ENCODE measurements at regions not wholly inside any gene's neighbourhood (a gene's known extent, or its start where the extent isn't known, plus 50 kb on each side); places are given as distances from the start of the nearest gene placed in this dataset.
"Not testable (repeated sequence)": the region's sequence is repeated elsewhere in the genome, so short reads cannot be mapped to it uniquely, and the experiment has no call there.

DNA sequence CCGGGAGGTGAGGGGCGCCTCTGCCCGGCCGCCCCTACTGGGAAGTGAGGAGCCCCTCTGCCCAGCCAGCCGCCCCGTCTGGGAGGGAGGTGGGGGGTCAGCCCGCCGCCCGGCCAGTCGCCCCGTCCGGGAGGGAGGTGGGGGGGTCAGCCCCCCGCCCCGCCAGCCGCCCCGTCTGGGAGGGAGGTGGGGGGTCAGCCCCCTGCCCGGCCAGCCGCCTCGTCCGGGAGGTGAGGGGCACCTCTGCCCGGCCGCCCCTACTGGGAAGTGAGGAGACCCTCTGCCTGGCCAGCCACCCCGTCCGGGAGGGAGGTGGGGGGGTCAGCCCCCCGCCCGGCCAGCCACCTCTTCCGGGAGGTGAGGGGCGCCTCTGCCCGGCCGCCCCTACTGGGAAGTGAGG is 528.3 kb downstream of the ZEB2 start:
- DNase-seq, result not testable (repeated sequence)

DNA sequence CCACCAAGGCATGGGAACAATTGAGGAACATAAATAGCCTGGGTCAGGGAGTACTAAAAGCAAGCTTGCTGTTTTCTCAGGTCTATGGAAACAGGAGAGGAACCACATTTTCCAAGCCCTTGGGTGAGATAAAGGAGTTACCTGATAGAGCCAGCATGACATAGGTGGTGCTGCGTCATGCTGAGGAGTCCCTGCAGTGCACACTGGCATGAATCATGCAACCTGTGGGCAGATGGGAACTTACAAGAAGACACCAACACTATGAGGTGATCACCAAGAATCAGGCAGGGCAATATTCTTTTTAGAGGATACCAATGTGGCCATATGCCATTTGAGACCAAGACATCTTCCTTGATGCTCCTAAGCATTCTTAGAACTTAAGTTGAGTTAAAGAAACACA is 531.8 kb downstream of the ZEB2 start:
- no peak for DNase-seq

DNA sequence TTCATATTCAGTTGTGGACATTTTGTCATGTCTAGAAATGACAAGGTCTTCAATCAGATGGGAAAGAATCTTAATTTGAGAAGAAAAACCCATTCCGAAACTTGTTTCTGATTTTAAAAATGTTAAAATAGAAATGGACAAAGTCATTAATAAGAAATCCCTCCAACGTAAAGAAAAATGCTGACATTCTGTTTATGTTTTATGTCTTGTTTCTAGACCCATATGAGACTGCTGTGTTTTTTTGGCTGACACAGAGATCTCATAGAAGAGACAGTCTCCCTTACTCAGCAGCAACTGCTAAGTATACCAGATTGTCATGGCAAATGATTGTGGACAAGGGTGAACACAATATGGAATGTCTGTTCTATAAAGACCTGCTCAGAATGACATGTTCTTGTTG is 538.5 kb downstream of the ZEB2 start:
- no peak for DNase-seq

DNA sequence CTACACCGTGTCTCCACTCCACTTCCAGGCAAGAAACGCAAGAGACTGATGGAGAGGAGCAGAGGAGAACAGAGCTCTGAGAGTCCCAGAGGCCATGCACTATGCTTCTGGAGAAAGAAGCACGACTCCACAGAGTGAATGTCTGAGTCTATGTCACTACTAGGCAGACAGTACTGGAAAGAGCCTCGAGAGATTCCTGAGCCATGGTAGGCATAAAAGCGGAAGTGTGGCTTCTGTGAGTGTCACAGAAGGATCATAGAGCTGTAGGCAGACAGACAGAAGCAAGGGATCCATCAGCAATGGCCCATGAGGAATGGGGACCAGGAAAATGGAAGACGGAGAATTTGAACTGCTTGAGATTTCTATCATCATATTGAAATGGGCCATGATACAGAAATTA is 542.6 kb downstream of the ZEB2 start:
- DNase-seq, result no peak

DNA sequence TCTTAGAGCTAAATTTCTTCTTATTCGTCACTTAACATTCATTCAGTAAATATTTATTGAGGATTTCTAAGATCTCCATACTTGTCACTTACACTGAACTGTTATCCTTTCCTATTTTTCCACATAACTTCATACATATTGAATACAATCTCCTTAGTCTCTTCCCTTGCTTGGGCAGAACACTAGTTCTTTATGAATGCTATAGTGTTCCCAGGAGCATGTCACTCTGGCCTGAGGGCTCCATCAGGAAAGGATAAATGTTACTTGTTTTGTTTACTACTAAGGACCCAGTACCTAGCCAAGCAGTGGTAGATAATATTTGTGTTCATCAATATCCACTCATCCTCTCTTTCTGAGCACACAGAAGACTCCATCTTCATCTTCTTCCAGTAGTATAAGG is 544.7 kb downstream of the ZEB2 start:
- DNase-seq, result no peak

DNA sequence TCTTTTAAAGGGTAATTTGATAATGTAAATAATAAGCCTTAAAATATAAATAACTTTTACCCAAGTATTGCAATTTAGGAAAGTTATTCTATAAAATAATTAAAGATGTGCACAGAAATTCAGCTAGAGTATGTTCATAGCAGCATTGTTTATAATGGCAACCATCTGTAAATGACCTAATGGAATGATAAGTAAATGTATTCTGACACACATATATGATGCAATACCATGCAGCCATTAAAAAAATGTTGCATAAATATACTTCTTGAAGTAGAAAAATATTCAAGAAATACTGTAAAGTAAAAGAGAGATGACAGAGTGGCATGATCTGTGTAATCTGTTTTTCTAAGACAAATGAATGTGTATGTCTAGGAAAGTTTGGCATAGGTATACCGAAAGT is 545.7 kb downstream of the ZEB2 start:
- DNase-seq, result no peak

DNA sequence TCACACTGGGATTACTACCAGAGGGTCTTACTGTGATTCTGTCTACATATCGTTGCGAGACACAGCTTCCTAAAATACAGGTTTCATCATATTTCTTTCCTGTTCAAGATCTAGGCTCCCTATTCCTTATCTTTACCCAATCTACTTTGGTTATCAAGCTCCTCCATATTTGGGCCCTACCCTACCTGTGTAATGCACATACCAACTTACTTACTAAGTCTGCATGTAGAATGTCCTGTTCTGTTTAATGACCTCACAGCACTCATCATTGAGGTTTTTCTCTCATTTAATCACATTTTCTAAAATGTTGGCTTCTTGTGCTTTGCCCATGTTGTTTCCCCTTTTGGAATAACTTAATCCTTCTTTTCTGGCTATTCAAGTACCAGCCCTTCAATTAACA is 551.1 kb downstream of the ZEB2 start:
- no peak for DNase-seq

DNA sequence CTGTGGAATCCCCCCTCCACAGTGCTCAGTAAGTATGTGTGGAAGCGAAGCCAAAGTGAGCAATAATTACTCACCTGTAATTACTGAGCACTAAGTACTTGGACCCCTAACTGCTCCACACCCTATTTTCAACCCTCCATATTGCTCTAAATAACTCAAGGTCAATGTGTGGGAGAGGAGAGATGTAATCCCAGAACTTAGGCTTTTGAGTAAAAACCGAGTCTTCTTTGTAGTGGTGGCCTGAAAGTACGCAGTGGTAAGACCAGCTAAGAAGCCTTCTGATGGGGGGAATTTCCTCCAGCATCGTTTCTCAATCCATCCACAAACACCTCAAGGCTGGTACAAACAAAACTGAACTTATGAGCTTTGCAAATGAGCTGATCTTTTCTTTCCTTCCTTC is 551.6 kb downstream of the ZEB2 start:
- DNase-seq, result no peak

DNA sequence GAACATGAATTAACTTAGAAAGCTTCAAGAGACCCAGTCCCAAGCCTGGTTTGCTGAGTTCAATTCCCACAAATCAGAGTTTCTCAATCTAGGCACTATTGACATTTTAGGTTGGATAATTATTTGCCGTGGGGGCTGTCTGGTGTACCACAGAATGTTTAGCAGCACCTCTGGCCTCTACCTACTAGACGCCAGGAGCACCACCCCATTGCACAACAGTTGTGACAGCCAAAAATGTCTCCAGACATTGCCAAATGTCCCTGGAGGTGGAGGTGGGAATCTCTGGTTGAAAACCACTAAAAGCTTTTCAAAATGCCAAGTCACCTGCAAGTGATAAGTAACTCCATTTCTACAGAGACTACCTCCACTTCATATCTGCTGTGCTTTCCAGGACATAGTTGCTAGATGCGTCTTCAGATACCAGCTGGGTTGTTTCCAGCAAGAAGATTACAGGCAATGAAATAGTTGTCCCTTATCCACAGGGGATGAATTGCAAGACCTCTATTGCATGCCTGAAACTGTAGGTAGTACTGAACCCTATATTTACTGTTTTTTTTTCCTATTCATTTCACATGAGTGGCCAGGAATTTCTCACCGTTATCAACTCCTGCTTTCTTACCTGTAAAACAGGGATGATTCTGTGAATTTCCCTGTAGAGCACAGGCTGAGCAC is 554.3 kb downstream of the ZEB2 start:
- DNase-seq, result no peak

DNA sequence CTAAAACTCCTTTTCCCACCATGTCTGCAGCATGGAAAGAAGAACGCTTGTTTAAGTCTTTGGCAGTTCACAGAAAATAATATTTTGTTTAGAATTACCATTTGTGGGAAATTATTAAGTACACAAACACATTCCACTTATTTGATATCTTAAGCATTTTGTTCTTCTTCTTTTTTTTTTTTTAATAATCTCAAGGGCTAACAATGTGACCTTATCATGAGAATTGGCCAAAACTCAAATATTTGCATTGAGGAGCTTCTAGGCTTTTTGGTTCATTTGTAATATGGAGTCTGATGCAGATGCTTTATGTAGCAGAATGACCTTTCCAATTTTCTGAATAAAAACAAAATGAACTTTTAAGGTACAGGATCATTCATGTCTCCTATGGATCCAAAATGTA is 555.0 kb downstream of the ZEB2 start:
- no peak for DNase-seq

DNA sequence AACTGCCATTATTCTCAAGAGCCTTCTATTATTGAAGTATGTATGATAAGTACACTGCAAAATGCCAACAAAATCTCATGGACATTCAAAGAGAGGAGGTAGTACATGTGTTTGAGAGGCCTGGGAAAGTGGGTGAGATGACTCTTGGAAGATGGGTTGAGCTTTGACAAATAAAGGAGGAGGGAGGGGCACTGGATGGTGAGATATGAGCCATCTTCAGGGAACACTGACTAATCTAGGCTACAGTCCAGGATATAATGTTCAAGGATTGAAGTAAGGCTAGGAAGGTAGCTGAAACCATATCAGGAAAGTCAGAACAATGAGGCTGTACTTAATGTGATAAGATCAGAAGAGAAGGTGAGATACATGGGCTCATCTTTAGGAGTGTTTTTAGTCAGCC is 559.7 kb downstream of the ZEB2 start:
- DNase-seq, result no peak

DNA sequence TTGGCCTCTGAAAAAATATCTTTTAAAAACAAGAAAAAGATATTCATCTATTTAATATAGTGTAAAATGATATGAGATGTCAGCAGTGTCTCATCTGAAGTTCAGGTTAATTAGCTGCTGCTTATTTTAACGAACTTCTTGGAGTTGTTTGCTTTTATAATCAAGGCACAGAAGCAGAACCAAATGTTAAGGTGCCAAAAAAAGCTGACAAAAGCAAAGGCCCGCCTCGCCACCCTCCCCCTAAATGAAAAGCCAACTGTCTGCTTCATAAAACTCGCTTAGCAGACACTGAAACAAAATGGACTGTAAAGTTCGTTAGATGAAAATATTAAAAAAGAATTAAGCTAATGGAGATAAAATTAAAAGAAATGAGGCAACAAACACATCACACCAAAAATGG is 562.6 kb downstream of the ZEB2 start:
- no peak for DNase-seq

DNA sequence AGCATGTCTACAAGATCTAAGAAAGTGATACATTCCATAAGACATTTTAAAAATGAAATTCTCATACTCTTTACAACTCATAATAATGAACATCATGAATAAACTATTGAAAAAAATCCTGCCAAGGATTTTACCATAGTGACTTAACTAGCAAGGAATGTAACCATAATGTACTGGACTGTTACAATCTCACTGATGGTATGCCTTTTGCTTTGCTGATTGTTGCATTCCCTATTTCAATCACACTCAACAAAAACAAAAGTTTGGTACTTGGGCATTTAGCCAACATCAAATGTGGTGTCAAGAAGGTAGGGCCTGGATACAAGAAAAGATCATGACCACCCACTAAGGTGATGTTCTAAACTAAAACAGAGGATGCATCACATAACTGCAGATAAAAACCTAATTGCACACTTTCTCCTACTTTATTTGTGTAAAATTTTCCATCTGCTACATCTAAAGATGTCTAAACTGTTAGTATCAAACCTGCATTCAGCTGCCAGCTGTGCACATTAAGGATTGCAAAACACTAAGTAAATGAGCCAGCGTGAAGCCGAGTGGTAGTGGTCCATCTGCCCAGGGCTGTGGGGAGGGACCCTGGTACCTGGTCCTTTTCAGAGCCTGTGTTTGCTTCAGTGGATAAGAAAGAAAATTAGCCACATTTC is 564.4 kb downstream of the ZEB2 start:
- DNase-seq, result no peak

DNA sequence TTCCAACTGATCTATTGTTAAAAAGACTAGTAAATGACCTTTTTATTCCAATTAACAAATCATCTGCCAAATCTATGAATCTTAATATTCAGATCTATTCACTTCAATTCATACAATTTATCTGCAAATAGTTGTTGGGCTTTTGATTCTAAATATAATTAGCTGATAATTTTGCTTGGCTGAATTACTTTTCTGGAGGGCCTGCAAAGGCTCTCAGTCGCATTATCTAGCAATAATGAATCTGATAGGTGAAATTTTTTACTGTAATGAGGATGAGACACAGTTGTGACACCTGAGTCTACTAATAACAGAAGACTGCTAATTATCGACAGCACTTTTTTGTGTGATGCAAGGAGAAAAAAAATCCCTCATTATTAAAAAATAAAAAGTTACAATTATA is 565.1 kb downstream of the ZEB2 start:
- DNase-seq, result no peak

DNA sequence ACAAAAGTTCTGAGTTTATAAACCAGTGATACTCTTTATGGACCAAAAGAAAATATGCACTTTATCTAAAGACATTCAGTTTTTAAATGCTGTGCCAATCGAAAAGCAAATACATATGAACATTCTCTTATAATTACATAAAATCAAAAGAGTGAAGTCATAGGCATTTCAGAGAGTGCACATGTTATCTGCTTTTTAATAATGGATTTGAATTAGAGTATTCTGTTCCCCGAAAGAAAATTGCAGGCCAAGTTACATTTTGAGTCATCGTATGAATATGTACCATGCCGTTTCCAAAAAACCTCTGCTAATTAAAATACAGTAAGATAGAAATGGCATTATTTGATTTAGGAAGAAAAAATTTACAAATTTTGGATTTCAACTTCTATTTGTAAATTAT is 565.7 kb downstream of the ZEB2 start:
- no peak for DNase-seq

DNA sequence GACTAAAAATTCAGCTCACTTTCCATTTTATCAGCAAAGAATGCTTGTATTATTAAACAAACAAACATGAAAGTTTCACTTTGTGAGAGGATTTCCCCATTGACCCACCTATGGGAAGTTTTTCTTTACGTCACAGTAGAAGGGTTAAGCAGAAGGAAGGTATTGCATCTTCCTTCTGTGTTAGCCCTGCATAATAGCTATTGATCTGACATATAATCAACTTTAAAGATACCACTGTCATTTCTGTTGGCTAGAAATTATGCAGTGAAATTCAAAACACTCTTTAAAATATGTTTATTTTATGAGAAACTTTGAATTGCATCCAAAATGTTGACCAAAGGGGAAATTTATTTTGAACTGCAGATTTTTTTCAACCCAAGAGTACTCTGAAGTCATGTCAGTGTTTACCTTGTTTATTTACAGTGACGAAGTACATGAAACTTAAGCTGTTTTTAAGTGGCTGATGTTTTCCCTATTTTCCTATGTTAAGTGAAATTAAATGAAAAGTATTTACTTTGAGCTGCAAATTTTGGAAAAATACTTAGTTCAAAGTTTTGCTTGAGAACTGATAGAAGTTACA is 566.4 kb downstream of the ZEB2 start:
- no peak for DNase-seq

DNA sequence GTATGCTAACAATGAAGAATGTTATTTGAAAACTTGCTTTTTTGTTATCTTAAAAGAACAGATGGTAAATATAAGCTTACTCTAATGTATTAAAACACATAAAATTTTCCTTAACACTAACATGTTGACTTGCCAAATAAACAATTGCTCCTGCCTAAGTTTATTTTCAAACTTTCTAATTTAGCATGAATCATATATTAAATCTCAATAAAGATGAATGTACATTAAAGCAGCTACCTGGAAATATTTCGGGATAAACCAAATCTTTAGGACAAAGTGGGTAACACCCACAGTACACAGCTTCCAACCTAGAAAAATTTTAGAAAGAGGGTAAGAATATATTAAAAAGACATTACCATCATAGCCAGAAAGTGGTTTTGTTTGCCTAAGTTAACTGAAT is 567.4 kb downstream of the ZEB2 start:
- no peak for DNase-seq

DNA sequence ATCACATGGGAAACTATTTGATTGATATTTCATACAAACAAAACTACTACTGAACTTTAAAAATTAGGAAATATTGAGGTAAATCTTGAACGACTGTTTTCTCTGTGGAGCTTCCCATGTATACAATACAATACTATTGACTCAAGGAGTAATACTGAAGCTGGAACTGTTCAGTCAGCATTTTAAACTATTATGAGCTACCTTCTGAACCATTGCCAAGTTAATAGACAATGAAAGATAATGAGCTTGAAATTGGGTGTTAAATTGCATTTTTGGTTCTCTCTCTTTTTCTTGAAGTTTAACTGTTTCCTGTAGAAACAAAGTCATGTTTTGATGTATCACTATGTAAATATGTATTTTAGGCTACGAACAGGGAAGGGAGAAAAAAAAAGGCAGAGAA is 569.2 kb downstream of the ZEB2 start:
- no peak for DNase-seq

DNA sequence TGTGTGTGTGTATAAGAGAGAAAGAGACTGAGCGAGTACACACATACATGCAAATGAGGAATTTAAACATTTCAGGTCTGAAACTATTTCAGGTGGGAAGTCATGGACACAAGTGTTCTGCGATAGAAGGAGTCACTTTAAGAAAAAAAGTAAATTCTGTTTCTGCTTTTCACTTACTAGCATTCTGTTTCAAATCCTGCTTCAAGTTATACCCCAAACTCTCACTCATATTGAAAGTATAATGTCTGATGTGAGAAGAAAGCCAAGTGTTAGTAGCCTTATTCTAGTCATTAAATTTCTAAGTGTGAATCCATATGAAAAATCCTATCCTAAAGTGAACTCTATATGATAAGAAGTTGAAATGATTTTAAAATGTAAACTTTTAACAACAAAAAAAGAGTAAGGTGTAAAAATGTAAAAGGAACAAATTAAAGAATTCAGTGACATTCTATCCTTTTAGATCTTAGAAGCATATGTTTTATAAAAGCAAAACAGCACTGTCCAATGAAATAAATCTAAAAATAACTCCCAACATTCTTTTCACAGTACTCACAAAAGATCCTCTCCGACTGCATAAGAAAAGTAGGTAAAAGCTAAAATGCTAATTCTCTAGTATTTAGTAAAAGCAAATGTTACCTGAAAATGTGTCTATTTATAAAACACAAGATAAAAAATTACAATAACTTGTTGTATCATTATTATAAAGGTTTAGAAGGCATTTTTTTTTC is 570.6 kb downstream of the ZEB2 start:
- no peak for DNase-seq

DNA sequence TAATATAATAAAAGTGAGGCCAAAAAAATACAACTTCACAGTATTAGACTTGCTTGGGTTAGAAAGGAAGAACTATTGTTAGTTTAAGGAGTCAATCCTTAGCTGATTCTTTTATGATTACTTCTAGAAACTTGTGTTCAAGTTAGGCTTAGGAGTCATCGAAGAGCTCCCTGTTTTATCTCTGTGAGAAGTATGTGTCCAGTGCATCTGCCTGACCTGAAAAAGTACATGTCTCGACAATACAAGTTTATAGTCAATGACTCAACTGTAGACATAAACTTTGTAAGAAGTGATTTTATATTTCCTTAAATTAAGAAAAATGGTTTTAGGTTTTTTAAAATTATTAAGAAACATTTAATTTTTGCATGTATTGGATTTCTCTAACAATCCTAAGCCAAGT is 571.2 kb downstream of the ZEB2 start:
- DNase-seq, result no peak

DNA sequence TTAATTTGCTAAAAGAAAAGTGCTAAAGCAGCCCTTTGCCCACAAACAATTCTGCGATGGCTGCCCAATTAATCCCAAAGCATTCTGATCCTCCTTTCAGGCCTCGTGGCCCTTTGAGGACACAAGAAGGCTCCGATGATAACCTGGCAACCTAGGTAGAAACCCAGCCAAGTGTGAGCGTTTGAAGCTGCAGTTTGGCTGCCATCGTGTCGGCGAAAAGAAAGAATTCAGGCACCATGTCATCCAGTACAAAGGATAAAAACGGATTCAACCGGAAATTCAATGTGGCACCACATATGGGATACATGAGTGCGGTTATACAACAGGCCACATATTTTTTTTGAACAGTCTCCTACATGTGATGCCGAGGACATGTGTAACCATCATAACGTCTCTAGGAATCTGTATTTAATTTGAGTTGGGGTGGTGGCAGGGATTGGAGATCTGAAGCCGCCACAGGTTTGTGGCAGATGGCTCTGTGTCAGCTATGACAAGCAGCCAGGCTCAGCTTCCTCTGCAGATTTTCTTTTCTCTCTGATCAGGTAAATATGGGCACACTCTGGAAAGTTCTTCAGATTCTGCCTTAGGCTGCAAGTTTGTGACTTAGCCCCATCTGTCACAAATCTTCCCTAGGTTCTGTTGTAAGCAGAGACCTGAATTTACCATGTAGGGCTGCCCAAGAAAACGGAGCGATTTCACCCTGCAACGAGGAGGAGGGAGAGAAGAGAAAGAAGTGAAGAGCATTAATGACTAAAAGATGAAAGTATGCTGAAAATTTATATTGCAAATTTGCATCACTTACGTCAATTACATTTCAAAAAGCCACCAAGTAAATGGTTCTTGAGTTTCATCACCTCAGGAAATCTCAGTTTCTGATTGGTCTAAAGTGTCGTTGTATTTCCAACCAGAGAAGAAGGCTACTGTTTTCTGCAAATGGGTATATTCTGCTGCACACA is 573.2 kb downstream of the ZEB2 start:
- no peak for DNase-seq

DNA sequence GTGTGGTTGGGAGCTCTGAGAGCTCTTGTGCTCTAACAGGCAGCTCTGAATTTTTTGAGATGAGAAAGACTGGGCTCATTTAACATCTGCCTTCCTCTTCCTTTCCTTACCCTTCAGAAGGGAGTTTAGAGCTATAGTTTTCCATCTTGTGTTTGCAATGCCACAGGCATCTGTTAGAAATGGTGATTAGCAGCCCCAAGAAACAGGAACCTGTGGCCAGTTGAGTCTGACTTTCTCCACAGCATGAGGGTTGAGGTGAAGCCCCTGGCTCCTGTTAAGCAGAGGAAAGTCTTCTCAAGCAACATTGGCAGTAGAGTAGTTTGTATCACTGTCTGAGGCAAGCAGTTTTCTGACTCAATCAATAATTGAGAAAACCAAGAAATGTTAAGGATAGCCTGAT is 577.4 kb downstream of the ZEB2 start:
- DNase-seq, result no peak

DNA sequence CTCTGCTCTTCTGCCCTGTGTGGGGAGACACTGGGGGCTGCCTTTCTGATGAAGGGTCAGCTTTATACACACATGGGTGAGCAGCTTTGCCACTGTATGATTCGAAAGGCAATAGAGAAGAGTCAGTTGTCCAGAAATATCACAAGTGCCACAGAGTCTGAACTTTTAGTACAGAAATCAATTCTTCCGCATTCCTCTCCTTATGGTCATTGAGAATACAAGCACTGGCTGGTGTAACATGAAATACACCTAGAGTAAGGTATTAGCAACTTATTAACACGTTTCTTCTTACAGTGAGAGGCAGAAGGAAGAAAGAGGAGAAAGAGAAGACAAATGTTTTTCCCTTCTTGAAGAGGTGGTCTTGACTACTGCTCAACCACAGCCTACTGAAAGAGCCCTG is 579.2 kb downstream of the ZEB2 start:
- no peak for DNase-seq

Data from activated T-cell treated with anti-CD3 and anti-CD28 coated beads for 4 hours (primary cell).